ENCODE measurements at regions not wholly inside any gene's neighbourhood (a gene's known extent, or its start where the extent isn't known, plus 50 kb on each side); places are given as distances from the start of the nearest gene placed in this dataset.

DNA sequence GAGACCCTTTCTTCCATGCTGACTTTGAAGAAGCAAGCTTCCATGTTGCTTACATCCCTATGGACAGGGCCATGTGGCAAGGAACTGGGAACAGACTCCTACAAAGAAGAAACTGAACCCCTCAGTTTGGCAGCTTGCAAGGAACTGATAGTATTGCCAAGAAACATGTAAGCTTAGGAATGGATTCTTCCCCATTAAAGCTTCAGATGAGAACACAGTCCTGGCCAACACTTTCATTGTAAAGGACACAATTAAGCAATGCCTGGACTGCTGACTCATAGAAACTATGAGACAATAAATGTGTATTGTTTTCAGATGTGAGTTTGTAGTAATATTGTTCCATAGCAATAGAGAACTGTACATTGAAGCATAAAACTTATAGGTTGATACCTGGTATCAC lies 82.4 kb downstream of the AASDHPPT start:
- peak overlapping the region; percentile 71 for H3K4me2 ChIP-seq (ENCODE audit: insufficient read depth, low read length)
- H3K9me3 ChIP-seq (ENCODE audit: low read depth, low read length) = no peaks in the 10 kb centered on the region
- H3K79me2 ChIP-seq (ENCODE audit: insufficient read depth, low read length) = no peaks in the 10 kb centered on the region
- DNase-seq (ENCODE audit: insufficient read length, low spot score, missing footprints) = no peak
- no peak overlapping the region for H3K4me3 ChIP-seq (ENCODE audit: insufficient read depth, low read length)
- H3K27me3 ChIP-seq (ENCODE audit: insufficient read depth, low read length) = no peaks in the 10 kb centered on the region
- H4K20me1 ChIP-seq (ENCODE audit: insufficient read depth, low read length) = no peaks in the 10 kb centered on the region
- H2AFZ ChIP-seq (ENCODE audit: low read length) = no peak overlapping the region
- H3K36me3 ChIP-seq (ENCODE audit: insufficient read depth, low read length) = no peaks in the 10 kb centered on the region
- peaks cover 3% of the 10 kb centered on the region for H3K4me1 ChIP-seq (ENCODE audit: insufficient read depth, low read length)
- no peak overlapping the region for H3K27ac ChIP-seq (ENCODE audit: low read depth, low read length)
- TF ChIP-seq, protein P1, sequence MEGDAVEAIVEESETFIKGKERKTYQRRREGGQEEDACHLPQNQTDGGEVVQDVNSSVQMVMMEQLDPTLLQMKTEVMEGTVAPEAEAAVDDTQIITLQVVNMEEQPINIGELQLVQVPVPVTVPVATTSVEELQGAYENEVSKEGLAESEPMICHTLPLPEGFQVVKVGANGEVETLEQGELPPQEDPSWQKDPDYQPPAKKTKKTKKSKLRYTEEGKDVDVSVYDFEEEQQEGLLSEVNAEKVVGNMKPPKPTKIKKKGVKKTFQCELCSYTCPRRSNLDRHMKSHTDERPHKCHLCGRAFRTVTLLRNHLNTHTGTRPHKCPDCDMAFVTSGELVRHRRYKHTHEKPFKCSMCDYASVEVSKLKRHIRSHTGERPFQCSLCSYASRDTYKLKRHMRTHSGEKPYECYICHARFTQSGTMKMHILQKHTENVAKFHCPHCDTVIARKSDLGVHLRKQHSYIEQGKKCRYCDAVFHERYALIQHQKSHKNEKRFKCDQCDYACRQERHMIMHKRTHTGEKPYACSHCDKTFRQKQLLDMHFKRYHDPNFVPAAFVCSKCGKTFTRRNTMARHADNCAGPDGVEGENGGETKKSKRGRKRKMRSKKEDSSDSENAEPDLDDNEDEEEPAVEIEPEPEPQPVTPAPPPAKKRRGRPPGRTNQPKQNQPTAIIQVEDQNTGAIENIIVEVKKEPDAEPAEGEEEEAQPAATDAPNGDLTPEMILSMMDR (IDR thresholded peaks at IDR 0.05; ENCODE audit: extremely low read depth, low read depth, low read length) = no peak

DNA sequence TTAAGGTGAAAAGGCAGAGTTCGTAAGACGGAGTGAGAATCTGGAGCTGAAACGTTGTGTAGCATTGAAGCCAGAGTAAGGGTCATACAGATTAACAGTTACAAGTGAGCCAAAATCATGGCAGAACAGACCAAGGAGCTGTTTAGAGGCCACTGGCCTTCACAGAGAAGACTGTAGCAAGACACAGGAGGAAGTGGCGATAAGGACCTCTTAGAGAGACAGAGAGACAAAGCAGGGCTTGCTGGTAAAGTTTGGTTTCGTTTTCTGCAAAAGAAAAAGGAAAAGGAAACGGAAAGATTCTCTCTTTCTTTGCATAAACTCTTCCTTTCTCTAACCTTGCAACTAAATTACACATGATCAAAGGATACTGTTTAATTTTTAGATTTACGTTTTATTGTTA lies 83.0 kb downstream of the AASDHPPT start:
- Histone ChIP-seq H3K4me1 (ENCODE audit: insufficient read depth, low read length) (peaks cover 3% of the 10 kb centered on the region), H4K20me1 (ENCODE audit: insufficient read depth, low read length) (no peaks in the 10 kb centered on the region), H3K27ac (ENCODE audit: low read depth, low read length) (no peak overlapping the region), H3K79me2 (ENCODE audit: insufficient read depth, low read length) (no peaks in the 10 kb centered on the region), H3K27me3 (ENCODE audit: insufficient read depth, low read length) (no peaks in the 10 kb centered on the region), H3K4me3 (ENCODE audit: insufficient read depth, low read length) (peak overlapping the region; percentile 61), H3K9me3 (ENCODE audit: low read depth, low read length) (no peaks in the 10 kb centered on the region), H3K36me3 (ENCODE audit: insufficient read depth, low read length) (no peaks in the 10 kb centered on the region), H2AFZ (ENCODE audit: low read length) (peak overlapping the region; percentile 72), H3K4me2 (ENCODE audit: insufficient read depth, low read length) (peak overlapping the region; percentile 71)
- TF ChIP-seq, protein P1 (IDR thresholded peaks at IDR 0.05; ENCODE audit: extremely low read depth, low read depth, low read length) = no peak
- no peak for DNase-seq (ENCODE audit: insufficient read length, low spot score, missing footprints)

DNA sequence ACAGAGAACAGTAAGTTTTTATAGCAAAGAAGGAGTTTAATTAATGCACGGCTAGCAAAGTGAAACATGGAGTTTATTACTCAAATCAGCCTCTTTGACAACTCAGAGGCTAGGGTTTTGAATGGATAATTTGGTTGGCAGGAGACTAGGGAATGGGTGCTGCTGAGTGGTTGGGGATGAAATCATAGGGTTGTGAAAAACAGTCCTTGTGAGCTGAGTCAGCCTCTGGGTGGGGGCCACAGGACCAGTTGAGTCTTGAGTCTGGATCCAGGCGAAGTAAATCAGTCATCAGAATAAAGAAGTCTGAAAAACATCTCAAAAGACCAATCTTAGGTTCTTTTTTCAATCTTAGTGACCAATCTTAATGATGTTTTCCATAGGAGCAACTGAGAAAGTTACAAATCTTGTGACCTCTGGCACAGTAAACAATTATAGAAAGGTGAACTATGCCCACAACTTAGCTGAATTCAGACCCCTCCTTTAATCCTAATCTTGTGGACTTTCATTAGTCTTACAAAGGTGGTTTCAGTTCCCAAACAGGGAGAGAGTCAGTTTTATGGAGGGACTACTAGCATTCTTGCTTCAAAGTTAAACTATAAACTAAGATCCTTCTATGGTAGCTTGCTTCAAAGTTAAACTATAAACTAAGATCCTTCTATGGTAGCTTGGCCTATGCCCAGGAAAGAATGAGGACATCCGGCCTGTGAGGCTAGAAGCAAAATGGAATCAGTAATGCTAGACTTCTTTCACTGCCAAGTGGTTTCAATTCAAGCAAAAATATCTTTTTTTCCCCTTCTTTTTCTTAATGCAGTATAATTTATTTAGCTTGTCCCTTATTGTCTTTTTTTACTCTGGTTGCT lies 84.5 kb downstream of the AASDHPPT start:
- Histone ChIP-seq H4K20me1 (ENCODE audit: insufficient read depth, low read length) (no peaks in the 10 kb centered on the region), H3K79me2 (ENCODE audit: insufficient read depth, low read length) (no peaks in the 10 kb centered on the region), H3K4me2 (ENCODE audit: insufficient read depth, low read length) (no peak overlapping the region), H3K9me3 (ENCODE audit: low read depth, low read length) (peaks cover 2% of the 10 kb centered on the region), H3K4me3 (ENCODE audit: insufficient read depth, low read length) (no peak overlapping the region), H3K27me3 (ENCODE audit: insufficient read depth, low read length) (no peaks in the 10 kb centered on the region), H2AFZ (ENCODE audit: low read length) (no peak overlapping the region), H3K36me3 (ENCODE audit: insufficient read depth, low read length) (no peaks in the 10 kb centered on the region), H3K4me1 (ENCODE audit: insufficient read depth, low read length) (peaks cover 3% of the 10 kb centered on the region), H3K27ac (ENCODE audit: low read depth, low read length) (no peak overlapping the region)
- TF ChIP-seq, protein P1 (IDR thresholded peaks at IDR 0.05; ENCODE audit: extremely low read depth, low read depth, low read length) = no peak
- no peak for DNase-seq (ENCODE audit: insufficient read length, low spot score, missing footprints)

DNA sequence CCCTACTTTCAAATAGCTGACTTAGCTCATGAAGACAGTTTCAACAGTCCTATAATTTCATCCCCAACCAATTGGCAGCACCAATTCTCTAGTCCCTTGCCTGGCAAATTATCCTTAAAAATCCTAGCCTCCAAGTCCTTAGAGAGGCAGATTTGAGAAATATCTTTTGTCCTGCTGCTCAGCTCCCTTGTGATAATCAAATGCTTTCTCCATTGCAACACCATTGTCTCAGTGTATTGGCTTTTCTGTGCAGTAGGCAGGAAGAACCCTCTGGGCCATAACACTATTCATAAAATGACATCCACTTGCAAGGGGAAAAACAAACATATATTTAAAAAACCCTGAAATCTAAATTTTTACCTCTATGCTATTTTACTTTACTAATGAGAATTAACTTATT lies 89.6 kb downstream of the AASDHPPT start:
- Histone ChIP-seq H3K4me1 (ENCODE audit: insufficient read depth, low read length) (no peaks in the 10 kb centered on the region), H3K9me3 (ENCODE audit: low read depth, low read length) (peaks cover 8% of the 10 kb centered on the region), H3K27me3 (ENCODE audit: insufficient read depth, low read length) (no peaks in the 10 kb centered on the region), H4K20me1 (ENCODE audit: insufficient read depth, low read length) (no peaks in the 10 kb centered on the region), H3K4me3 (ENCODE audit: insufficient read depth, low read length) (no peak overlapping the region), H3K36me3 (ENCODE audit: insufficient read depth, low read length) (no peaks in the 10 kb centered on the region), H3K4me2 (ENCODE audit: insufficient read depth, low read length) (no peak overlapping the region), H3K79me2 (ENCODE audit: insufficient read depth, low read length) (no peaks in the 10 kb centered on the region), H3K27ac (ENCODE audit: low read depth, low read length) (no peak overlapping the region), H2AFZ (ENCODE audit: low read length) (no peak overlapping the region)
- TF ChIP-seq, protein P1 (IDR thresholded peaks at IDR 0.05; ENCODE audit: extremely low read depth, low read depth, low read length) = no peak
- DNase-seq (ENCODE audit: insufficient read length, low spot score, missing footprints) = no peak

Data from osteoblast (primary cell).